GM21576 (cell line): ENCODE measurements at regions not wholly inside any gene's neighbourhood (a gene's known extent, or its start where the extent isn't known, plus 50 kb on each side); places are given as distances from the start of the nearest gene placed in this dataset.
"Not testable (repeated sequence)": the region's sequence is repeated elsewhere in the genome, so short reads cannot be mapped to it uniquely, and the experiment has no call there.

ENCODE experiments used
- ATAC-seq: cut with Tn5 transposase; IDR thresholded peaks from one replicate; pipeline ENCODE4 v1.9.1; 2021; ENCODE audit warnings: mild to moderate bottlenecking, moderate library complexity; ENCODE audit not compliant: unreplicated experiment

DNA sequence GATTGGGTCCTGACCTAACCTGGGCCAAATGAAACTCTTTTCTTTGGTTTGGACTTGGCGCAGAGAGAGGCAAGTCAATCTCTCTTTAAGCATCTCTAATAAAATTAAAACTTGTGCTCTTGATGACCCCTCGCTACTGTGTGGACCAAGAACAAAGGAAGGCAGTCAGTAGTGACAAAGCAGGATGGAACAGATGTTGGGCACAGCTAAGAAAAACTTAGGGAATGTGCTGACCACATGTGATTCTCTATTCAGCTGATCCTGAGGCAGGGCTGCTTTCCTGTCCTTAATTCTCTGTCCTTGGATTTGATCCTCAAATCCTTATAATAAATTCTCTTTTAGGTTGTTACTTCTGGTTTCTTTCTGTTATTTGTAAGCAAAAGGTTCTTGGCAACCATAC, 259.9 kb downstream of the ZIC1 start:
- ATAC-seq = no peak

- ATAC-seq = no peak
These were observed 262.9 kb downstream of the ZIC1 start for GRCh38 chr3:147672035-147672434.

DNA sequence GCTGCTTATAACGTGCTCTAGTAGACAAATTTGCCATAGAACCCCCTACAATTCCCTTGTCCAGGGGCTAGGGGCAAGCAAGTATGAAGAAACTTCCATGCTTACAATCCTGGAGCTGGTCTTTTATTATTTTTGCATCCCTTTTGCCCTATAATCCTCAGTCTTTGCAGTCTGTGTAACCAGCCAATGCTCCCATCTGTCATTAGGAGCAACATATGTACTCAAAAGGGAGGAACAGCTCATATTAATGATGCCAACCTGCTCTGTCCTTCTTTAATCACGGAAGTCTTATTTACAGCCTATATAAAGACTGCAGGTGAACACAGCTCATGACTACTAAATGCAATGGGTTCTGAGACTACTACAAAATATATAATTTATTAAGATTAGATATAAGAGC, 263.3 kb downstream of the ZIC1 start:
- ATAC-seq = no peak

GRCh38 chr3:147675761-147676160, 266.6 kb downstream of the ZIC1 start:
- no peak for ATAC-seq

GRCh38 chr3:147680837-147681483, 271.8 kb downstream of the ZIC1 start:
- no peak for ATAC-seq

- ATAC-seq = no peak
These were observed 279.7 kb downstream of the ZIC1 start for GRCh38 chr3:147688868-147689267.

GRCh38 chr3:147699175-147699838, 290.1 kb downstream of the ZIC1 start:
- ATAC-seq = no peak

GRCh38 chr3:147701195-147701594, 292.0 kb downstream of the ZIC1 start:
- no peak for ATAC-seq

DNA sequence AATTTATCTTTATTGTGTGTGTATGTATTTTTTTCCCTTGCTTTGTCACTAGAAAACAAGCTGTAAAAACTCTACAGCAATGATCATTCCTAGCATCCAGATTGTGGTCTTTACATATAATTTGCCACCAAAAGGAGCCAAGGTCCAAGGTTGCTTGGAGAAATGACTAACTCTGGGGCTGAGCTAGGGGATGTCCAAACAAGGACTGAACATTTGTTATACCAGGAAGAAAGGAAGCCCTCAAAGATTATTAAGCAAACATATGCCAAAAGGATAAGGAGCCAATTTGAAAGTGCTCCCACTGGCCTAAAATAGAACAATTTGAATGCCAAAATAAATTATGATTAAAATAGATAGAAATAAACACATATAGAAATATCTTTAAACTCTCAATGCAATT, 293.3 kb downstream of the ZIC1 start:
- no peak for ATAC-seq

- ATAC-seq = no peak
These were observed 296.5 kb downstream of the ZIC1 start for GRCh38 chr3:147705651-147706051.

GRCh38 chr3:147710753-147711152, 301.6 kb downstream of the ZIC1 start:
- ATAC-seq = not testable (repeated sequence)

- no peak for ATAC-seq
These were observed 303.2 kb downstream of the ZIC1 start for GRCh38 chr3:147712357-147712756.

DNA sequence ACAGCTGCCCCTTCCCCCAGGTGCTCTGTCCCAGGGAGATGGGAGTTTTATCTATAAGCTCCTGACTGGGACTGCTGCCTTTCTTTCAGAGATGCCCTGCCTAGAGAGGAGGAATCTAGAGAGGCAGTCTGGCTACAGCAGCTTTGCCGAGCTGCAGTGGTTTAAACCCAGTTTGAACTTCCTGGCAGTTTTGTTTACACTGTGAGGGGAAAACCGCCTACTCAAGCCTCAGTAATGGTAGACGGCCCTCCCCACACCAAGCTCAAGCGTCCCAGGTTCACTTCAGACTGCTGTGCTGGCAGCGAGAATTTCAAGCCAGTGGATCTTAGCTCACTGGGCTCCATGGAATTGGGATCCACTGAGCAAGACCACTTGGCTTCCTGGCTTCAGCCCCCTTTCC, 303.6 kb downstream of the ZIC1 start:
- not testable (repeated sequence) for ATAC-seq

DNA sequence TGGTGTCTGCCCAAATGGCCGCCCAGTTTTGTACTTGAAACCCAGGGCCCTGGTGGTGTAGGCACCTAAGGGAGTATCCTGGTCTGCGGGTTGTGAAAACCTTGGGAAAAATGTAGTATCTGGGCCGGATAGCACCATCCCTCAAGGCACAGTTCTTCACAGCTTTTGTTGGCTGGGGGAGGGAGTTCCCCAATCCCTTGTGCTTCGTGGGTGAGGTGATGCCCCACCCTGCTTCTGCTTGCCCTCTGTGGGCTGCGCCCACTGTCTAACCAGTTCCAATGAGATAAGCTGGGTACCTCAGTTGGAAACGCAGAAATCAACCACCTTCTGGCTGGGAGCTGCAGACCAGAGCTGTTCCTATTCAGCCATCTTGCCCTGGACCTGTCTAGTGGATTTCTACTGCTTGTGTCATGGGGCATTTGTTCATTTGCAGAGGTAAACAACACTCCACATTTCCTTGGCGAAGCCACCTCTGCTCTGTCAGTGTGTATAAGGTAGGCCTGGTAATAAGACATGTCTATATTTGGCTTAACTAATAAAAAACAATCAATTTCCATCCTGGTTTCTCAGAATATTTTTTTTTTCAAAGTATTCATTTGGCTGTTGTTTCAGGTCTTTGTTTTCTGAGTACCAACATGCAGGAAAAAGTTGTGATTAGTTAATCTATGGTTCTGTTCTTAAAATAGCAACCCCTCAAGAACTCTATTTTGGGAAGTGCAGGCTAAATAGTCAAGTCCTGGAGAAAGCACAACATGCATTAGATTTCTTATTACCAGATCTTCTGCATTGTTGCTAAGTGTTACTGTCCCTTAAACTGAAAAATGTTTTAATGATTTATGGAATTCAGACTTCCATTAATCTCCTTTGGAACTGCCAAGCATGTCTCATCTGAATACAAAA, 304.3 kb downstream of the ZIC1 start:
- no peak for ATAC-seq

DNA sequence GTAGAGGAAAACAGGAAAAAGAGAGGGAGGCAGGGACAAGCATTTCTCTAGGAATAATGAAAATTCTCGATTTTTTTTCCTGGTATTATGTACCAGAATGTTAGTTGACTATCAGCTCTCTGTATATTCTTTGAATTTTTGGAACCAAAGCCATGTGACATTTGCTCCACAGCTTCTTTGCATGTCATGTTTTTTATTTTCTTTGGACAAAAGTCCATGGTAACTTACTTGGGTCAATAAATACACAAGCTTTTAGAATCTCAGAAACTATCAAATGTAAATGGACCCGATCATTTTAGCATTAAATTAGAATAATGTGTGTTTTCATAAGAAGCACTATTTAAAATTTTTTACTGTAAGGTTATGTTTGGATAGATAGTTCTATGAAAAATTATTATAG, 320.5 kb downstream of the ZIC1 start:
- no peak for ATAC-seq

- no peak for ATAC-seq
These were observed 321.1 kb downstream of the ZIC1 start for GRCh38 chr3:147730284-147730683.

DNA sequence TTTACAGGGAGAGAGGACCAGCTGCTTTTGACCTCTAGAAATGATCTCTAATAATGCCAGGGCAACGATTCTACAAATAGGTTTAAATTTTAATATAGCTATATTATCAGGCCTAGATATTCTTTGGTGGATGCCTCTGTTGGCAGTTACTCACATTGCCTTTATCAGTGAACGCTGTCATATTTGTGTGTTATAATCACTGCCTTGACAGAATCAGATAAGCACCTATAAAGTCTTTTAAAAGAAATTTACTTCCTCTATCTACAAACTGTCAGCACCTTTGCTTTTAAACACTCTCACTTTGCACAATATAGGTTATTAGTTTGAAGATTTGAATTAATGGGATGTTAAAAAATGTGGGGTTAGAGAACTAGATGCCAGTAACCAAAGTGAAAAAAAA, 324.1 kb downstream of the ZIC1 start:
- no peak for ATAC-seq

DNA sequence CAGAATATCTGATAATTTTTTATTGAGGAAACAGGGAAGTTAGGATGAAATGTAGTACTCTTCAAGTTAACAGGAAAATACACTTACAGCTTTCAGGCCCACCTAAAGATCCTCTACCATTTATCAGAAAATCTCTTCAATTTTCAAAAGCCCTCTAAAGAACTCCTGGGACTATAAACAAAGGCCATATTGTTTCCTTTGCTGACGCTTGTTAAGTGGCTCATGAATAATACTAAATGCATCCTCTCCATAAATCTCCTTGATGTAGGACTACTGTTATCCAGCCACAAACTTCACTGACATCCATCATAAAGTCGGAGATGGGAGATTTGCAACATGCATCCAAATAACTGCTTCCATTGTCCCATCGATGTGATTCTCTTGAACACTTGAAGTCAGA, 326.5 kb downstream of the ZIC1 start:
- no peak for ATAC-seq

DNA sequence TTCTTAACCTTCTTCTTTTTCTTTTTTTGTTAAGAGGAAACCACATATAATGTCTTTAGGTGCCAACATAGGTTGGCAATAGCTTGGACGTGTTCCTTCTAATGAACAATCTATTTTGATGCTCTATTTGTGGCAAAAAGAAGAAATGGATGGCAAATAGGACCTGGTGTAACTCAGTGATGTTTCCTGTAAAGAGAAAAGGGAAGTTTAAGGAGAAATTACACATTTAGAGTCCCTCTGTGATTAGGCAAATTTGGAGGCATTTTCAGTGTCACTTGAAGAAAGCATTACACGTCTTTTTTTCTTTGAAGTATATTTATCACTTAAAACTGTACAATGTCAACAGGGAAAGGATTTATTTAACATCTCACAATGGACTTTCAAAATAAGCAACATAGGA, 327.1 kb downstream of the ZIC1 start:
- no peak for ATAC-seq

DNA sequence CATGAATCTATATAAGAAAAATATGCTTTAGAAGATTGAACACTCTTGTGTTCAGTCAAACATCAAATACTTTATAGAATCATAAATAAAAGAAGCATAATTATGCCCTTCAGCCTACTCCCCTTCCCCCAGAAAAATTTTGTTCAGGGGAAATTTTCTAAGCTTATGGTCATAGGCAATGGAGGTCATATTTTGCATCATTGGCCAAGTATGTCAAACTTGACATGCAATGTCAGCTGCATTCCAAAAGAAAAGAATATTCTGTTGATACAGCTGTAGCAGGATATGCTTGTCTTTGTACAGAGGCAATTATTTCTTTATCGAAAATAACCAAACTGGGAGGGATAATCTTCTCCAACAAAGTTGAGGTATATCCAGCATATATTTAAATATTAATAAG, 328.2 kb downstream of the ZIC1 start:
- no peak for ATAC-seq

DNA sequence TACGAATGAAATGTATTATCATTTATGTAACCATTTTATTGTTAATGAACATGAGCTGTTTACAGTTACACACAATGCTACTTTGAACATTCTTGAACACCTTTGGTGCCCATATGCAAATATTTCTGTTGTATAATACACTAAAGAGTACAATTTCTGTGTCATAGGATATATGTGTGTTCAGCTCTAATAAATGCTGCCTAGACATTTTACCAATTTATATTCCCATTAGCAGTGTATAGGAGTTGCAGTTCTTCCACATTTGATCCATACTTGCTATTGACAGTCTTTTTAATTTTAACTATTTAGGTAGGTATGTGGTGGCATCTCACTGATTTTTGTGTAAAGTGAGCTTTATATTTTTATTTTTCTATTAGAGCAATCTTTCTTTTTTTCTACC, 331.8 kb downstream of the ZIC1 start:
- ATAC-seq = no peak

DNA sequence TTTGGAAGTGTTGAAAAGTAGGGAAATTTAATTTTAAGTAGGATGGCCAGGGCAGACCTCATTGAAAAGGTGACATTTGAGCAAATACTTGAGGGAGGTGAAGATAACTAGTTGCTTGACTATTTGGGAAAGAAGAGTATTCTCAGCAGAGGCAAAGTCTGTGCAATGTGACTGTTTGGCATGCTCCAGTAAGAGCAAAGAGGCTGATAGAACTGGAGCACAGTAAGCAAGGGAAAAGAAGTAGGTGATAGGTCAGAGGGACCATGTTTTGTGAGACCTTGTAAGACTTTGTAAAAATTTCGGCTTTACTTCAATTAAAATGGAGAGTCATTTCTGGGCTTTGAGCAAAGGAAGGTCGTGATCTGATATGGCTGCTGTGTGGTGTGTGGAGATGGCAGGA, 335.8 kb downstream of the ZIC1 start:
- ATAC-seq = no peak
